ENCODE measurements at regions not wholly inside any gene's neighbourhood (a gene's known extent, or its start where the extent isn't known, plus 50 kb on each side); places are given as distances from the start of the nearest gene placed in this dataset.

DNA sequence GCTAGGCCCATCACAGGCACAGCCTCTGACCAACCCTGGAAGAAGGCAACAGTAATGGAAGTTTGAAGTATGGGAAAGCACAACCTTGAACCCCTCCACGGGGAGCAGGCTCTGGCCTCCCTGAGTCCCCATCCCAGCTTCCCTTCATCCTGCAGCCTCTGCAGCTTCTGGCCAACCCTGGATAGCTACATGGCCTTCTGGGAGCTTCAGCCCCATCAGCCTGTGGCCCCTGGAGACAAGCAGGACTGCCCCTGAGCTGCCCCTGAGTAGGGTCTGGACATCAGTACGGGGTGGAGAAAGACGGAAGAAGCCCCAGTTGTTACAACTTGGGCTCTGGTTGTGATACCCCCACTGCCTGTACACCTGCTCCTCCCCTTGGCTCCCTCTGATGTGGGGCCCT, 113.8 kb upstream of the CD82 start:
- H3K4me3 ChIP-seq (replicated peaks; ENCODE audit: low read depth, low read length): no peak overlapping the region
- no peak for DNase-seq (ENCODE audit: low read depth)
- TF ChIP-seq, protein P1, sequence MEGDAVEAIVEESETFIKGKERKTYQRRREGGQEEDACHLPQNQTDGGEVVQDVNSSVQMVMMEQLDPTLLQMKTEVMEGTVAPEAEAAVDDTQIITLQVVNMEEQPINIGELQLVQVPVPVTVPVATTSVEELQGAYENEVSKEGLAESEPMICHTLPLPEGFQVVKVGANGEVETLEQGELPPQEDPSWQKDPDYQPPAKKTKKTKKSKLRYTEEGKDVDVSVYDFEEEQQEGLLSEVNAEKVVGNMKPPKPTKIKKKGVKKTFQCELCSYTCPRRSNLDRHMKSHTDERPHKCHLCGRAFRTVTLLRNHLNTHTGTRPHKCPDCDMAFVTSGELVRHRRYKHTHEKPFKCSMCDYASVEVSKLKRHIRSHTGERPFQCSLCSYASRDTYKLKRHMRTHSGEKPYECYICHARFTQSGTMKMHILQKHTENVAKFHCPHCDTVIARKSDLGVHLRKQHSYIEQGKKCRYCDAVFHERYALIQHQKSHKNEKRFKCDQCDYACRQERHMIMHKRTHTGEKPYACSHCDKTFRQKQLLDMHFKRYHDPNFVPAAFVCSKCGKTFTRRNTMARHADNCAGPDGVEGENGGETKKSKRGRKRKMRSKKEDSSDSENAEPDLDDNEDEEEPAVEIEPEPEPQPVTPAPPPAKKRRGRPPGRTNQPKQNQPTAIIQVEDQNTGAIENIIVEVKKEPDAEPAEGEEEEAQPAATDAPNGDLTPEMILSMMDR (IDR thresholded peaks at IDR 0.05; ENCODE audit: low read length, missing control alignments): no peak

DNA sequence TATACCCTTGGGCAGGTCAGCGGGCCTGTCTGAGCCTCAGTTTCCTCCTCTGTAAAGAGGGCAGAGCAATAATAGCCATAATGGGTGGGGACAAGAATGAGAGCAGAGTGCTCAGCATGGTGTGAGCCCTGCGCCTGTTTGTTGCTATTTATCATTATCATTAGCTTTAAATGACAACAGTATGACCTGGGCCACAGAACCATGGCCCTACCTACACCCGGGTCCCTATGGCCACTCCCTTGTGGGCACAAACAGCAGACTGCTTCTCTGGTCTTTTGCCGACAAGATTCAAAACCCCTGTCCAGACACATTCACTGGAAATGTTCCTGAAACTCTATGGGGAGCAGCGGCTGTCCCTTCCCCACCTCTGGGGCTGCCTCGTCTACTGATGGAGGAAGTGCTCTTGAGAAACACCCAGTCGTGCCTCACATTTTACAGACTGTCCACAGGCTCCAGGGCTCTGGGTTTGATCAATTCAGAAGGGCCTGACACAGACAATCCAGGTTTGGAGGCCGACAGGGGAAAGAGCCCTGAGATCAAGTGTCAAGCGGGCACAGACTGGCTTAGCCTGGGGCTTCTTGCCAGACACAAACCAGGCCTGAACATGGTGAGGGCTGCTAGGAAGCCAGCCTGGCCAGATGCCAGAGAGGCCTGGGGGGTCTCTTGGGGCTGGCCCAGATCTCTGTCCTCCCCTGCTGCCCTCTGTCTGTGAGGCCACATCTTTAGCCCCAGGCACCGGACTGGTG, 112.5 kb upstream of the CD82 start:
- no peak for DNase-seq (ENCODE audit: low read depth)
- TF ChIP-seq, protein P1 (IDR thresholded peaks at IDR 0.05; ENCODE audit: low read length, missing control alignments): no peak
- H3K4me3 ChIP-seq (replicated peaks; ENCODE audit: low read depth, low read length): no peak overlapping the region

DNA sequence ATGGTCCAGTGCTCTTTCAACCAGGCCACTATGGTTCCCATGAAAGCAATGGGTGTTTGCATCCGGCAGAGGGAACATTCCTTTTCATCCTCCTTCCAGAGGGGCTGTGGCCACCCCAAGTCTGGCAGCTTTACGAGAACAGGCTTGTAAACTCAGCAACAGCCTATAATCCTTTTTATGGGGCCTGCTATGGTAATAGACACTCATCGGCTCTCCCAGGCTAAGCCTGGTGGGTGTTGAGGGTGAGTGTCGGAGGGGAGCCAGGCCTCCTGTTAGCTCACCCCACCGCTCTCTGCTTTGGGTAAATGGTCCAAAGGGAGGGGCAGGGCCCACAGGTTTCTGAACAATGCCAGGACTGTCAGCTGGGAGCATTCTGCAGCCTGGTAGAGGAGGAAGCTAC, 111.6 kb upstream of the CD82 start:
- no peak overlapping the region for H3K4me3 ChIP-seq (replicated peaks; ENCODE audit: low read depth, low read length)
- TF ChIP-seq, protein P1 (IDR thresholded peaks at IDR 0.05; ENCODE audit: low read length, missing control alignments): no peak
- DNase-seq (ENCODE audit: low read depth): no peak

DNA sequence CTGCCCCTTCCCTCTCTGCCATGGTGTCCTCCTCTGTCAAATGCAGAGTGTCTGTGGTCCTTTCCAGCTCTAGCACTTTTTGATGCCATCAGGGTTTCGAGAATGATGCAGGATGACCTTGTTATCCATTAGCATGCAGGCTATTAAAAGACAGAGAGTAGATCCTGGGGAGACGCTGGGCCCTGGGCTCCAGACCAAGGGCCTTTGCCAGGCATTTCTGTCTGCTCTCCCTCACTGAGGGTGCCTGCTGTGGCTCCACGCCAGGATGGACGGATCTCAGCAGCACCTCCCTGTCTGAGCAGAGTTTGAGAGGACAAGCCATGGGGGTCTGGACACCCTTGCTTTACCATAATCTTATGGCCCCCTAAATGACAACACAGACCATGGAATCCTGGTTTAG, 110.8 kb upstream of the CD82 start:
- TF ChIP-seq, protein P1 (IDR thresholded peaks at IDR 0.05; ENCODE audit: low read length, missing control alignments): no peak
- no peak for DNase-seq (ENCODE audit: low read depth)
- H3K4me3 ChIP-seq (replicated peaks; ENCODE audit: low read depth, low read length): no peak overlapping the region

DNA sequence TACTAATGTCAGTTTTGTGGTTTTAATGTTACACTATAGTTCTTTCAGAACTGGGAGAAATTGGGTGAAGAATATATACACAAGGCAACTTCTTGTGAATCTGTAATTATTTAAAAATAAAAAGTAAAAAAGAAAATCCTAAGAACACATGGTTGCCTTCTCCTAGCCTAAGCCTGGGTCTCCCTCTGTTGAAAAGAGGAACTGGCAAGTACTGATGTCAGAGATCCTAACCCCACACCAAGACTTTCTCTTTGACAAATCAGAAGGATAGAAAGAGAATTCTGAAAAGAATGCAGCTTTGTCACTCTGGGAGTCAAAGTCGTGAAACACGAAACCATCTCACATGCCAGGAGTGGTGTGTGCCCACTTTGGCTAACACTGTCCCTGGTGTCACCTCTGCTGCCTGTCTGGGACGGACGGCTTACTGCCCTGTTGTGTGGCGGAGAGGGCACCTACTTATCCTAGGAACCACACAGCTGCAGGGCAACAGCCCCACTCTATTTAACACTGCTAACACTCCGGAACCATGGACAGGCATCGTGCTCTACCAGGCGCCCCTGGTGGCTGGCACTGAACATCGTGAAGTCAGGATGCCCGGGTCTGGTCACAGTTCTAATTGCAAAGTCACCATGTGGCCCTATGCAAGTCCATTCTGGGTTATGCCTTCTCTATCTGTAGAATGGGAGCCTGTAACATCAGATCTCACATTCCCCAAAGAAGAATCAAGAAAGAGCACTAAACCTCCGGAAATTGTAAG, 108.7 kb upstream of the CD82 start:
- TF ChIP-seq, protein P1 (IDR thresholded peaks at IDR 0.05; ENCODE audit: low read length, missing control alignments): peak; percentile 28
- DNase-seq (ENCODE audit: low read depth): no peak
- H3K4me3 ChIP-seq (replicated peaks; ENCODE audit: low read depth, low read length): no peak overlapping the region

DNA sequence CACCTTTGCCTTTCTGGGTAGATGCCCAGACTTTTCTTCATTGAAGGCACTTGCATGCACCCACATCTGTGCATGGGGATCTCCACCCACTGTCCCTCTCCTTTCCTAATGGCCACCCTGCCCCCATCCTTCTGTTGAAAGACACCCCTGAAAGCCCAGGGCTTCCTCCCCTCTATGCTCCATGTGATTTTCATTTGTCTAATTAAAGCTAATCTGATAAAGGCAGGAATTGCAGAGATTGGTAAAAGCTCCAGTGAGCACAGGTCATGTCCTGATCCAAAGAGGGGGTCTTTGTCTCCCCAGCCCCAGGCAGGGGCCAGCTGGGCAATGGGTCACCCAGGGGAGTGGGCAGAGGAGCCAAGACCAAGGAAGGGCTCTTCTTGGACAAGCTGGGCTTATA, 107.6 kb upstream of the CD82 start:
- DNase-seq (ENCODE audit: low read depth): no peak
- TF ChIP-seq, protein P1 (IDR thresholded peaks at IDR 0.05; ENCODE audit: low read length, missing control alignments): no peak
- H3K4me3 ChIP-seq (replicated peaks; ENCODE audit: low read depth, low read length): no peak overlapping the region
